SK-N-SH (cell line): ENCODE measurements at regions not wholly inside any gene's neighbourhood (a gene's known extent, or its start where the extent isn't known, plus 50 kb on each side); places are given as distances from the start of the nearest gene placed in this dataset.

Experiments used
- POLR2AphosphoS5 ChIP-seq: IDR thresholded peaks from 2 replicates; pipeline ENCODE4 v1.6.1; 2012; ENCODE audit warnings: low read depth, low read length
- YY1 ChIP-seq: IDR thresholded peaks from 2 replicates; pipeline ENCODE4 v1.4.0; 2012; ENCODE audit warnings: low read depth, mild to moderate bottlenecking
- TF ChIP-seq, protein P1 (sequence below): IDR thresholded peaks from 2 replicates; pipeline ENCODE4 v1.6.1; 2012; ENCODE audit warnings: mild to moderate bottlenecking, low read depth, low read length, moderate library complexity
- TF ChIP-seq, protein P2 (sequence below): fragments of 200-600 bp; sonication (generic); IDR thresholded peaks from 2 replicates; pipeline ENCODE4 v1.6.1; 2017; ENCODE audit warnings: antibody characterized with exemption, mild to moderate bottlenecking, moderate library complexity

- TF ChIP-seq, protein P1, sequence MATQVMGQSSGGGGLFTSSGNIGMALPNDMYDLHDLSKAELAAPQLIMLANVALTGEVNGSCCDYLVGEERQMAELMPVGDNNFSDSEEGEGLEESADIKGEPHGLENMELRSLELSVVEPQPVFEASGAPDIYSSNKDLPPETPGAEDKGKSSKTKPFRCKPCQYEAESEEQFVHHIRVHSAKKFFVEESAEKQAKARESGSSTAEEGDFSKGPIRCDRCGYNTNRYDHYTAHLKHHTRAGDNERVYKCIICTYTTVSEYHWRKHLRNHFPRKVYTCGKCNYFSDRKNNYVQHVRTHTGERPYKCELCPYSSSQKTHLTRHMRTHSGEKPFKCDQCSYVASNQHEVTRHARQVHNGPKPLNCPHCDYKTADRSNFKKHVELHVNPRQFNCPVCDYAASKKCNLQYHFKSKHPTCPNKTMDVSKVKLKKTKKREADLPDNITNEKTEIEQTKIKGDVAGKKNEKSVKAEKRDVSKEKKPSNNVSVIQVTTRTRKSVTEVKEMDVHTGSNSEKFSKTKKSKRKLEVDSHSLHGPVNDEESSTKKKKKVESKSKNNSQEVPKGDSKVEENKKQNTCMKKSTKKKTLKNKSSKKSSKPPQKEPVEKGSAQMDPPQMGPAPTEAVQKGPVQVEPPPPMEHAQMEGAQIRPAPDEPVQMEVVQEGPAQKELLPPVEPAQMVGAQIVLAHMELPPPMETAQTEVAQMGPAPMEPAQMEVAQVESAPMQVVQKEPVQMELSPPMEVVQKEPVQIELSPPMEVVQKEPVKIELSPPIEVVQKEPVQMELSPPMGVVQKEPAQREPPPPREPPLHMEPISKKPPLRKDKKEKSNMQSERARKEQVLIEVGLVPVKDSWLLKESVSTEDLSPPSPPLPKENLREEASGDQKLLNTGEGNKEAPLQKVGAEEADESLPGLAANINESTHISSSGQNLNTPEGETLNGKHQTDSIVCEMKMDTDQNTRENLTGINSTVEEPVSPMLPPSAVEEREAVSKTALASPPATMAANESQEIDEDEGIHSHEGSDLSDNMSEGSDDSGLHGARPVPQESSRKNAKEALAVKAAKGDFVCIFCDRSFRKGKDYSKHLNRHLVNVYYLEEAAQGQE: no peak
- TF ChIP-seq YY1 (no peak), POLR2AphosphoS5 (no peak)
- TF ChIP-seq, protein P2, sequence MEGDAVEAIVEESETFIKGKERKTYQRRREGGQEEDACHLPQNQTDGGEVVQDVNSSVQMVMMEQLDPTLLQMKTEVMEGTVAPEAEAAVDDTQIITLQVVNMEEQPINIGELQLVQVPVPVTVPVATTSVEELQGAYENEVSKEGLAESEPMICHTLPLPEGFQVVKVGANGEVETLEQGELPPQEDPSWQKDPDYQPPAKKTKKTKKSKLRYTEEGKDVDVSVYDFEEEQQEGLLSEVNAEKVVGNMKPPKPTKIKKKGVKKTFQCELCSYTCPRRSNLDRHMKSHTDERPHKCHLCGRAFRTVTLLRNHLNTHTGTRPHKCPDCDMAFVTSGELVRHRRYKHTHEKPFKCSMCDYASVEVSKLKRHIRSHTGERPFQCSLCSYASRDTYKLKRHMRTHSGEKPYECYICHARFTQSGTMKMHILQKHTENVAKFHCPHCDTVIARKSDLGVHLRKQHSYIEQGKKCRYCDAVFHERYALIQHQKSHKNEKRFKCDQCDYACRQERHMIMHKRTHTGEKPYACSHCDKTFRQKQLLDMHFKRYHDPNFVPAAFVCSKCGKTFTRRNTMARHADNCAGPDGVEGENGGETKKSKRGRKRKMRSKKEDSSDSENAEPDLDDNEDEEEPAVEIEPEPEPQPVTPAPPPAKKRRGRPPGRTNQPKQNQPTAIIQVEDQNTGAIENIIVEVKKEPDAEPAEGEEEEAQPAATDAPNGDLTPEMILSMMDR: no peak
Measured at GRCh38 chr6:84897011-84897410, 132.6 kb upstream of the TBX18 start.
